ENCODE measurements at regions not wholly inside any gene's neighbourhood (a gene's known extent, or its start where the extent isn't known, plus 50 kb on each side); places are given as distances from the start of the nearest gene placed in this dataset.

DNA sequence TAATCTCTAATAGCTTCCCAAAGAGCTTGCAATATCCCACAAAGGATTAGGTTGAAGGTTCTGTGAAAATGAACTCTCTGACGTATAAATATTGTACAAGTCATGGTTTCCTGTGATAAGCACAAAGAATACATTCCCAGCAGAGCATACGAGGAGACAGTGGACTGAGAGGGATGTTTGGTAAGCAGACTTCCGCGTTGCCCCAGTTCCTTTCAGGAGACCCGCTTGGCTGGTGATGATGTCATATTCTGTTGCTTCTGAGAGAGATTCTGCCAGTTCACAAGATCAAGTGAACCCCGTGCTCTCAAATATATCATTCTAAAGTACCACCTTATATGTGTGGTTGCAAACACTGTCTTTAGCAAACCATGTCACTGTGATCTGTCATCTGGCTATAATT is 323.9 kb upstream of the CASK start:
- Histone ChIP-seq H3K9me2 (ENCODE audit: insufficient read depth) (no peaks in the 10 kb centered on the region), H2AFZ (ENCODE audit: low read depth, low read length, poor library complexity, severe bottlenecking) (no peak overlapping the region), H3K9me3 (ENCODE audit: control insufficient read depth in 1 of 2, insufficient read depth in 1 of 2, low read depth in 1 of 2, low read length in 2 of 2) (no peaks in the 10 kb centered on the region), H3K27me3 (ENCODE audit: insufficient read depth, low read length) (no peaks in the 10 kb centered on the region), H3K4me1 (ENCODE audit: control insufficient read depth in 1 of 2, insufficient read depth in 2 of 2, low read length in 2 of 2) (no peaks in the 10 kb centered on the region), H3K79me2 (ENCODE audit: insufficient read depth, low read length) (no peaks in the 10 kb centered on the region), H3K4me3 (replicated peaks in 1 of 2; ENCODE audit: low read depth in 1 of 2, low read length in 2 of 2) (no peak overlapping the region), H3K9ac (ENCODE audit: low read length) (no peak overlapping the region), H3K27ac (ENCODE audit: low read depth, low read length) (no peak overlapping the region), H3K36me3 (ENCODE audit: control insufficient read depth in 1 of 2, insufficient read depth in 2 of 2, low read length in 2 of 2) (no peaks in the 10 kb centered on the region), H3K4me2 (ENCODE audit: low read length) (no peak overlapping the region), H4K20me1 (ENCODE audit: insufficient read depth) (no peaks in the 10 kb centered on the region)
- DNase-seq (ENCODE audit: low read depth, low spot score) (no peak), ATAC-seq (no peak)
- intact Hi-C loops (cut with micrococcal nuclease), result no loop called here
- ChIA-PET POLR2A (no interaction called here), CTCF (no interaction called here), RAD21 (ENCODE audit: low non-redundant PET in 1 of 2, low total read pairs in 2 of 2, uncharacterized antibody in 2 of 2, unreplicated experiment in 2 of 2) (no interaction called here)
- TF ChIP-seq FOSL1 (IDR thresholded peaks at IDR 0.05; ENCODE audit: low read depth), result no peak
- TF ChIP-seq, protein P1, sequence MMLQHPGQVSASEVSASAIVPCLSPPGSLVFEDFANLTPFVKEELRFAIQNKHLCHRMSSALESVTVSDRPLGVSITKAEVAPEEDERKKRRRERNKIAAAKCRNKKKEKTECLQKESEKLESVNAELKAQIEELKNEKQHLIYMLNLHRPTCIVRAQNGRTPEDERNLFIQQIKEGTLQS (IDR thresholded peaks at IDR 0.05), result no peak
- TF ChIP-seq, protein P2, sequence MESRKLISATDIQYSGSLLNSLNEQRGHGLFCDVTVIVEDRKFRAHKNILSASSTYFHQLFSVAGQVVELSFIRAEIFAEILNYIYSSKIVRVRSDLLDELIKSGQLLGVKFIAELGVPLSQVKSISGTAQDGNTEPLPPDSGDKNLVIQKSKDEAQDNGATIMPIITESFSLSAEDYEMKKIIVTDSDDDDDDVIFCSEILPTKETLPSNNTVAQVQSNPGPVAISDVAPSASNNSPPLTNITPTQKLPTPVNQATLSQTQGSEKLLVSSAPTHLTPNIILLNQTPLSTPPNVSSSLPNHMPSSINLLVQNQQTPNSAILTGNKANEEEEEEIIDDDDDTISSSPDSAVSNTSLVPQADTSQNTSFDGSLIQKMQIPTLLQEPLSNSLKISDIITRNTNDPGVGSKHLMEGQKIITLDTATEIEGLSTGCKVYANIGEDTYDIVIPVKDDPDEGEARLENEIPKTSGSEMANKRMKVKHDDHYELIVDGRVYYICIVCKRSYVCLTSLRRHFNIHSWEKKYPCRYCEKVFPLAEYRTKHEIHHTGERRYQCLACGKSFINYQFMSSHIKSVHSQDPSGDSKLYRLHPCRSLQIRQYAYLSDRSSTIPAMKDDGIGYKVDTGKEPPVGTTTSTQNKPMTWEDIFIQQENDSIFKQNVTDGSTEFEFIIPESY (IDR thresholded peaks at IDR 0.05; ENCODE audit: extremely low read depth, insufficient replicate concordance, low read length), result no peak
- no peak for TF ChIP-seq EGR1 (IDR thresholded peaks at IDR 0.05; ENCODE audit: low read depth)
- TF ChIP-seq ZFX (IDR thresholded peaks at IDR 0.05), result no peak
- no peak for TF ChIP-seq RAD21 (IDR thresholded peaks at IDR 0.05; ENCODE audit: low read depth)
- TF ChIP-seq EZH2 (IDR thresholded peaks at IDR 0.05), result no peak
- TF ChIP-seq POLR2A (IDR thresholded peaks at IDR 0.05; ENCODE audit: borderline replicate concordance, extremely low read depth, insufficient read depth, insufficient read length), result no peak
- TF ChIP-seq ELF1 (IDR thresholded peaks at IDR 0.05; ENCODE audit: borderline replicate concordance, low read depth), result no peak
- TF ChIP-seq SP1 (IDR thresholded peaks at IDR 0.05; ENCODE audit: low read depth), result no peak
- TF ChIP-seq, protein P3, sequence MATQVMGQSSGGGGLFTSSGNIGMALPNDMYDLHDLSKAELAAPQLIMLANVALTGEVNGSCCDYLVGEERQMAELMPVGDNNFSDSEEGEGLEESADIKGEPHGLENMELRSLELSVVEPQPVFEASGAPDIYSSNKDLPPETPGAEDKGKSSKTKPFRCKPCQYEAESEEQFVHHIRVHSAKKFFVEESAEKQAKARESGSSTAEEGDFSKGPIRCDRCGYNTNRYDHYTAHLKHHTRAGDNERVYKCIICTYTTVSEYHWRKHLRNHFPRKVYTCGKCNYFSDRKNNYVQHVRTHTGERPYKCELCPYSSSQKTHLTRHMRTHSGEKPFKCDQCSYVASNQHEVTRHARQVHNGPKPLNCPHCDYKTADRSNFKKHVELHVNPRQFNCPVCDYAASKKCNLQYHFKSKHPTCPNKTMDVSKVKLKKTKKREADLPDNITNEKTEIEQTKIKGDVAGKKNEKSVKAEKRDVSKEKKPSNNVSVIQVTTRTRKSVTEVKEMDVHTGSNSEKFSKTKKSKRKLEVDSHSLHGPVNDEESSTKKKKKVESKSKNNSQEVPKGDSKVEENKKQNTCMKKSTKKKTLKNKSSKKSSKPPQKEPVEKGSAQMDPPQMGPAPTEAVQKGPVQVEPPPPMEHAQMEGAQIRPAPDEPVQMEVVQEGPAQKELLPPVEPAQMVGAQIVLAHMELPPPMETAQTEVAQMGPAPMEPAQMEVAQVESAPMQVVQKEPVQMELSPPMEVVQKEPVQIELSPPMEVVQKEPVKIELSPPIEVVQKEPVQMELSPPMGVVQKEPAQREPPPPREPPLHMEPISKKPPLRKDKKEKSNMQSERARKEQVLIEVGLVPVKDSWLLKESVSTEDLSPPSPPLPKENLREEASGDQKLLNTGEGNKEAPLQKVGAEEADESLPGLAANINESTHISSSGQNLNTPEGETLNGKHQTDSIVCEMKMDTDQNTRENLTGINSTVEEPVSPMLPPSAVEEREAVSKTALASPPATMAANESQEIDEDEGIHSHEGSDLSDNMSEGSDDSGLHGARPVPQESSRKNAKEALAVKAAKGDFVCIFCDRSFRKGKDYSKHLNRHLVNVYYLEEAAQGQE (IDR thresholded peaks at IDR 0.05; ENCODE audit: low read depth), result no peak
- no peak for TF ChIP-seq CBX3 (IDR thresholded peaks at IDR 0.05; ENCODE audit: low read depth)
- TF ChIP-seq, protein P4, sequence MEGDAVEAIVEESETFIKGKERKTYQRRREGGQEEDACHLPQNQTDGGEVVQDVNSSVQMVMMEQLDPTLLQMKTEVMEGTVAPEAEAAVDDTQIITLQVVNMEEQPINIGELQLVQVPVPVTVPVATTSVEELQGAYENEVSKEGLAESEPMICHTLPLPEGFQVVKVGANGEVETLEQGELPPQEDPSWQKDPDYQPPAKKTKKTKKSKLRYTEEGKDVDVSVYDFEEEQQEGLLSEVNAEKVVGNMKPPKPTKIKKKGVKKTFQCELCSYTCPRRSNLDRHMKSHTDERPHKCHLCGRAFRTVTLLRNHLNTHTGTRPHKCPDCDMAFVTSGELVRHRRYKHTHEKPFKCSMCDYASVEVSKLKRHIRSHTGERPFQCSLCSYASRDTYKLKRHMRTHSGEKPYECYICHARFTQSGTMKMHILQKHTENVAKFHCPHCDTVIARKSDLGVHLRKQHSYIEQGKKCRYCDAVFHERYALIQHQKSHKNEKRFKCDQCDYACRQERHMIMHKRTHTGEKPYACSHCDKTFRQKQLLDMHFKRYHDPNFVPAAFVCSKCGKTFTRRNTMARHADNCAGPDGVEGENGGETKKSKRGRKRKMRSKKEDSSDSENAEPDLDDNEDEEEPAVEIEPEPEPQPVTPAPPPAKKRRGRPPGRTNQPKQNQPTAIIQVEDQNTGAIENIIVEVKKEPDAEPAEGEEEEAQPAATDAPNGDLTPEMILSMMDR (IDR thresholded peaks at IDR 0.05 in 2 of 3, conservative IDR thresholded peaks at IDR 0.05 in 1 of 3; ENCODE audit: borderline replicate concordance in 1 of 3, insufficient read depth in 1 of 3, low read depth in 2 of 3, low read length in 2 of 3), result no peak
- no peak for TF ChIP-seq POLR2AphosphoS5 (IDR thresholded peaks at IDR 0.05; ENCODE audit: low read depth, low read length)
- no peak for TF ChIP-seq YY1 (IDR thresholded peaks at IDR 0.05; ENCODE audit: extremely low read depth, insufficient replicate concordance, low read depth, low read length)
- TF ChIP-seq CEBPB (IDR thresholded peaks at IDR 0.05; ENCODE audit: low read depth), result no peak
- no peak for TF ChIP-seq SIN3A (IDR thresholded peaks at IDR 0.05; ENCODE audit: low read depth)
- TF ChIP-seq SRF (IDR thresholded peaks at IDR 0.05; ENCODE audit: low read depth), result no peak
- no peak for TF ChIP-seq TCF7L2 (IDR thresholded peaks at IDR 0.05; ENCODE audit: borderline replicate concordance, extremely low read depth, insufficient read depth, insufficient read length)
- TF ChIP-seq, protein P5, sequence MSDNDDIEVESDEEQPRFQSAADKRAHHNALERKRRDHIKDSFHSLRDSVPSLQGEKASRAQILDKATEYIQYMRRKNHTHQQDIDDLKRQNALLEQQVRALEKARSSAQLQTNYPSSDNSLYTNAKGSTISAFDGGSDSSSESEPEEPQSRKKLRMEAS (IDR thresholded peaks at IDR 0.05), result no peak
- BruUV-seq (replicated peaks), result no TSS peak

Measured in HCT116 (cell line).